ENCODE measurements at regions not wholly inside any gene's neighbourhood (a gene's known extent, or its start where the extent isn't known, plus 50 kb on each side); places are given as distances from the start of the nearest gene placed in this dataset.

DNA sequence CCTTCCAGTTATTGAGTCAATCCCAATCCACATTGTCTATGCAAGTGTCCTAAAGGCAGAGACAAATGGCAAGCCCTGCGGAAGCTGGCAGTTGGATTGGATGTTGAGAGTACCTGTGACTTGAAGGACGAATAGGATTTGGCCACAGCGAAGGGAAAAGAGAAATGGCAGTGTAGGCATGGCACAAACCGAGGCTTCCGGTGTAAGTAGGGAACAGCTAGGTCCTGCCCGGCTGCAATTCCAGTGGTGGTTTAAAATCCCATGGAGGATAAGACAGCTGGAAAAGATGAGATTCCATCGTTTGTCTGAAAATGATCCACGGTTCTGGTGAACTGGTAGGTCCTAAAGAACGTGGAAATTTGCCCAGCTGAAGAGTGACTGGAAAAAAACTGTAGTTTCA, 296.2 kb downstream of the TCERG1L start:
- DNase-seq (ENCODE audit: low read depth in 2 of 2): no peak

DNA sequence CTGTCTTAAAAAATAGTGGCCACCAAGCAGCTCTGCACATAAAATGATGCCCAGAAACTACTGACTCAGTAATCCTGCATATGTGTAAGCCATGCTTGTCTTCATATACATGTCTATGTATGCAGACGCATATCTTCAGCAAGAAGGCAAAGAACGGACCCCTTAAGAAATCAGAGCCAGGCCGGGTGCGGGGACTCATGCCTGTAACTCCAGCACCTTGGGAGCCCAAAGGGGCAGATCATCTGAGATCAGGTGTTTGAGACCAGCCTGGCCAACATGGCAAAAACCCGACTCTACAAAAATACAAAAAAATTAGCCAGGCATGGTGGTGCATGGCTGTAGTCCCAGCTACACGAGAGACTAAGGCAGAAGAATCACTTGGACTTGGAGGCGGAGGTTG, 295.0 kb downstream of the TCERG1L start:
- no peak for DNase-seq (ENCODE audit: low read depth in 2 of 2)

DNA sequence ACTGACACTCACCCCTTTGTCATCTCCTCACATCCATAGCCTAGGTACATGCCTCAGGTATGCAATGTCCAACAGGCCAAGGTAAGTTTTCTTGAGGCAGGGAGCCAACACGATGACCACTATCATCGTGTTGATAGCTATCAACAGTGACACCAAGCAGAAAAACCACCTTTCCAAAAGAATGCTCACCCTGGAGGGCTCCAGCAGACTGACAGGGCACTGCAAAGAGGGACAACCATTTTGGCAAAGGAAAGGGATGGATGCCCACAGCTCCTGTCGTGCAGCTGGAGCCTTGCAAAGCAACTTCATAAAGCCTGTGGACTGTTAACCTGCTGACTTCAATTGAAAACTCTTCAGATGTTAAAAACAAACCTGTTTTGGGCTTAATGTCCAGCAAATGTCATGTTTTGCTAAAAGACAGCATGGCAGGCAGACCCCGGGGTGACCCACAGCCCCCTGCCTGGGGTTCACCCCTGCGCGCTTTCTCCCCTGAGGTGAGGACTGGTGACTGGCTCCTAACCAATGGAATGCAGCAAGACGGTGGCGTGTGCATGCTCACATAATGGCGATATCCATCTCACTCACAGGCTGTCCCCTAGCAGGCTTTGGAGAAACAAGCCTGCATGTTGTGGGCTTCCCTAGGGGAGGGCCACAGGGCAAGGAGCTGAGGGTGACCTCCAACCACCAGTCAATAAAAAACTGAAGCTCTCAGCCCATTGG, 293.8 kb downstream of the TCERG1L start:
- DNase-seq (ENCODE audit: low read depth in 2 of 2): no peak

DNA sequence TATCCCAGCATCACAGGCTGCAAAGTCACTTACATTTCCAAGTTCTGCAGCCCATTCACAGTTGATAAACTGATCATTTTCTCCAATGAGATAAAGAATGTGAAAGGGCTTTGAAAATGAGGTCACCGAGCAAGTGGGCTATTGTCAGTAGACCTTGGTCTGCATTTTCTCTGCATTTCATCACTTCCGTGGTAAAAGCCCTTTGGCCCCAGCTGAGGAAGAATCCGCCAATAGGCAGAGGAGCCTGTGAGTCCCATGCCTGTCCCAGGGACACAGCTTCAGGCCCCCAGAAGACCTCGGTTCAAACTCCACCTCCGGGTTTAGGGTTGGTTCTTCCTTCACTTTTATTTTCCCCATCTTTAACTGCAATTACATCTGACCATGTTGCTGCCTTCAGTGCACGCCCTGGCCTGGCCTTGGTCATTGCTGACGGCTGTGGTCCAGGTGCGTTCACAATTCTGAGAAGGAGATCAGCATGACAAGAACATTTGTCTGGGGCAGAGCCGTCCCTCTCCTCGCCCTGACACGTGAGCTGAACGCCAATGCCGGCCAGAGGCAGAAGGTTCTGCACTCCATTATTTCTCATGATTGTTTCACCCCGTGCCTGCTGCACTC, 292.5 kb downstream of the TCERG1L start:
- no peak for DNase-seq (ENCODE audit: low read depth in 2 of 2)

DNA sequence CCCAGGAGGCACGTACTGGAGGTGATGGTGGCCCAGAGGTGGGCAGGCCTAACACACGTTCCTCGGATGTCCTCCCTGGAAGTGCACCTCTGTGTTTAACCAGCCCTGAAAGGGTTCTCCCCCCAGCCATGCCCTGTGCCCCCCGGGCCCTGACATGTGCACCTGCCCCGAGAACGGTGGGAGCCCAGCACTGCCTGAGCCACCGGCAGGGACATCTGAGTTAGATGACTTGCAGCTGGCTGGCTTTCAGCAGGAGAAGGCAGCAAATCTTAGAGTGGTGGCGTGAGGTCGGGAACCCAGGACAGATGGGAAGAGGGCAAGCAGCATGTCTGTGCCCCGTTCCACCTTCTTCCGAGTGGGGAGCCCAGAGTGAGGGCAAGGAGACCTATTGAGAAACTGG, 291.8 kb downstream of the TCERG1L start:
- DNase-seq (ENCODE audit: low read depth in 2 of 2): no peak

DNA sequence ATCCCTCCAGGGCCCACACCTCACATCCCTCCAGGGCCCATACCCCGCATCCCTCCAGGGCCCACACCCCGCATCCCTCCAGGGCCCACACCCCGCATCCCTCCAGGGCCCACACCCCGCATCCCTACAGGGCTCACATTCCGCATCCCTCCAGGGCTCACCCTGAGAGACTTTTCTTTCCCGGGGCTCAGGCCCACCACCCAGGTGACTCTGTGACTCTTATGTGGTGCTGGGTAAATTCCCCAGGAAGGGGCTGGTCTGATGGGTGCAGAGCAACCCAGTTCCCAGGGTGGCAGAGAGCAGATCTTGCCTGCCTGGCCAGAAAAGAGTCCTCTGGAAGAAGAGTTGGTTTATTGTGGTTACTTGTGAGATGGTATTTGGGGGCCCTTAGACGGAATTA, 290.7 kb downstream of the TCERG1L start:
- no peak for DNase-seq (ENCODE audit: low read depth in 2 of 2)

DNA sequence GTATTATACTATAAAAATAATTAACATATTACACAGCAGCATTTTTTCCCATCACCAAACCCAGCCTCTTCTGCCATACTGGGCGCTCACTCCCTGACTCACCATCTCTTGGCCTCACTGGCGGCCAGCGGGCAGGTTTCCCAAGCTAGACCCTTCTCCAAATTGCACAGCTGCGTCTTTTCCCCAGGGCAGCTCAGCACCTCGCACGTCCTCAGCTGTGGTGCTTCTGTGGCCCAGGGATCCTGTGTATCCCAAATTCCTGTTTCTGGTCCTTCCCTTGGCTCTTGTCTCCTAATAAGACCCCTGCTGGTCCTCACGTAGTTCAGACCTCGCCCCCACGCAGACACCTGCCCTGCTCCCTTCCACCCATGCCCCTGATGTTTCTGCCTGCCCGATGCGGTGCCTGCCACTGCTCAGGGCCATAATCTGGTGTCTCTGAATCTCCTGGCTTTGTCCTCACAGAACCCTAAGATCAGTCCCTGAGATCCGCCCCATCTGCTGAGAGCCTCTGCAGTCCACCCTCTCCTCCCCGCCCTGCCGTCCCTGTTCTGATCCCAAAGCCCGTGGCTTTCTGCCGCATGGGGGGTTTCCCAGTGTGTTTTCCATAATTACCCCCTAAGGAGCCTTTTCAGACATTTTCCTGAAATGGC, 290.1 kb downstream of the TCERG1L start:
- no peak for DNase-seq (ENCODE audit: low read depth in 2 of 2)

DNA sequence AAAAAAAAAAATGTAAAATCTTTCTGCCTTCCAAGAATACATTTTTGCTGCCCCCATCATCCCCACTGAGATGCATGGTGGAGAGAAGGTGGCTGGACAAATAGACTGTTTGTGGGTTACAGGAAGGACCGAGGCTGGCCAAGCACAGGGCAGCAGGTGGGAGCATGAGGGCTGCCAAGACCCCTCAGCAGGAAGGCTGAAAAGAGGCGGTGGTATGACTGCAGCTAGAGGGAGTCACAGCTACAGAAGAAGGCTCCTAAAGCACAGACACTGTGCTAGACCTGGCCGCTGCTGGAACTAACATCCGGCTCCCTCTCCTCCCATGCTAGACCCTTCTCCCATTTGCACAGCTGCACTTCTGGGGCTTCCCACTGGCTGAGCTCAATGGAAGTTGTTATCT, 289.6 kb downstream of the TCERG1L start:
- DNase-seq (ENCODE audit: low read depth in 2 of 2): no peak

DNA sequence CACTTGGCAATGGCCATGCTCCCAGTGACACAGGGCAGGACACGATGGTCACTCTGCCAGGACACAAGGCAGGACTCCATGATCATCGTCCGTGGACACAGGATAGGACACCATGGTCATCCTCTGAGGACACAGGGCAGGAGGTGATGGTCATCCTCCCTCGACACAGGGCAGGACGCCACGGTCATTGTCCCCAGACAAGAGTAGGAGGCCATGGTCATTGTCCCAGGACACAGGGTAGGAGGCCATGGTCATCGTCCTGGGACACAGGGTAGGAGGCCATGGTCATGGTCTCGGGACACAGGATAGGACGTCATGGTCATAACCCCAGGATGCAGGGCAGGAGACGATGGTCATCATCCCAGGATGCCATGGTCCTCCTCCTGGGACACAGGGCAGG, 289.2 kb downstream of the TCERG1L start:
- no peak for DNase-seq (ENCODE audit: low read depth in 2 of 2)

DNA sequence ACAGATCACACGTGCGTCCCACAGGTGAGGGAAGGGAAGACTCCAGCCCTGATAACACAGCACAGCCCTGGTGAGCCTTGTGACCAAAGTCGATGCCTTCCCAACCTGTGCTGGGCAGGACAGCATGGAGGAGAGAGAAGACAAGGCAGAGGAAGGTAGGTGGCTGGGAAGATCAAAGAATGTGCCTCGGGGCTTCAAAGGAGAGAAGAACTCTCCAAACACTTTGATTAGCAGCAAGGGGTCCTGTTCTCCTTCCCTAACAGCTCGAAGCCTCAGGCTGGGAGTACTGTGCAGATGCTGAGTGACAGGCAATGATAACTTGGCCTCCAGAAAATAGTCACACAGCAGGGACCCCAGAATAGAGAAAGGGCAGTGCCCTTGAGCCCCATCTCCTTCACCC, 288.5 kb downstream of the TCERG1L start:
- DNase-seq (ENCODE audit: low read depth in 2 of 2): no peak

DNA sequence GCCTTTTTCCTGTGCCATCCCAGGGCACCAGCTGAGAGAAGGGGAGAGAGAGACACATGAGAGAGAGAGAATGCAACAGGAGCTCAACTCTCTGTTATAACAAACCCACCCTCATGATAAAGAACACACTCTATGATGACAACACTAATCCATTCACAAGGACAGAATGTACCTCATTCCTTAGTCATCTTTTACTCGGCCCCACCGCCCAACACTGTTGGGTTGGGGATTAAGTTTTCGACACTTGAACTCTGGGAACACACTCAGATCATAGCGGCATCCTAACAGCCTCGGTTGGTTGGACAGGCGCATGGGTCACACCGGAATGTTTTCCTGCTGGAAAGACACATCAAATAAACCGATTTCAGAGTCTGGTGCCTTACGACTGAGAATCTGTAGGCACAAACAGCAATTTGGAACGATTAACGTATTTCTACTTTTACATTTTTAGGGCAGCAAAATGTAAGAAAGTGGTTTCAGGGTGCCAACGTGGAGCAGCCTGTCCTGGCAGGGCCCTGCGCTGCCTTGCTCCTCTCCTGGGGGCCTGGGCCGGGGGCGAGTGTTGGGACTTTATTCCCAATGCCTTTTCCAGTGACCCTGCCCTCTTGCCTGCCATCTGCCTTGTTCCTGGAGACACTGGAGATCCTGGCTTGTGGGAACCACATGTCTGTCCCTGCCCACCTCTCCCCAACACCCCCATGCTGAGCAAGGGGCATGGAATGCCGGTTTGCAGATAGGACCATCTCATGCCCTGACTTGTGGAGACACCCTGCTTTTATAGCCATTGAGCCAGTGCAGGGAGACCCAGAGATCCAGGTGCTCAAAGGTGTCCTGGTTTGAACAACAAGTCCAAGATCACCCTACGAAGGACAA, 287.0 kb downstream of the TCERG1L start:
- DNase-seq (ENCODE audit: low read depth in 2 of 2): no peak

DNA sequence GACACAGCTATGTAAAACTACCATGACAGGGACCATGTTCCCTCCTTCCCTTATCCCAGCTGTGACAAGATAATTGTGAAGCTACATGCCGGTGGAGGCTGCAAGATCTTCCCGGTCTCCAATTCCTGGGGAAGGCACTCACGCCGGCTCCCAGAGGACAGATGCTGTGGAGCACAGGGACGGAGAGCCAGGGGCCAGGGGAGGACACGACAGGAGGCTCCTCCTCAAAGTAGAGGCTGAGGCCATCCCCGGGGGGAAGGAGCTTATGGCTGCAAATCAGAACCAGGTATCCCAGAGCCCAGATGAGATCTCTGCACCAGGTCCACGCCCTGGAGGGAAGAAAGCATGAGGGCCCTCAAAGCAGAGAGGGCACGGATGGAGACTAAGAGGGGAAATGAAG, 286.2 kb downstream of the TCERG1L start:
- DNase-seq (ENCODE audit: low read depth in 2 of 2): no peak

DNA sequence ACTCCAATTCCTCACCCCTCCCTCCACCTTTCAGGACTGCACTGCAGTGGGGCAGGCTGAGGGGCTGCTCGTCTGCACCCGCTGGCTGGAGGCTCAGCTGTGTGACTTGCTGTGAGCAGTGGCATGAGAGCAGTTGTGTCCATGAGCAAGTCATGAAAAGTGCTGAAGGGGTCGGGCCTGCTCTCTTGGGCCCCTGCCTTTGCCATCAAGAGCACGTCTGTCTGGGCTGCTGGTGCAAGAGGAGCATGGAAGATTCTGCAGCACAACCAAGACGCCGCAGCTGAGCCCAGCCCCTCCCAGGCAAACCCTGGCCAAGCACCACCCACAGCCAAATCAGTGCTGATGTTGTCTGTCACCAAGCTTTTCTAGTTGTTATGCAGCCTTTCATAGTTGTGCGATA, 284.3 kb downstream of the TCERG1L start:
- no peak for DNase-seq (ENCODE audit: low read depth in 2 of 2)

DNA sequence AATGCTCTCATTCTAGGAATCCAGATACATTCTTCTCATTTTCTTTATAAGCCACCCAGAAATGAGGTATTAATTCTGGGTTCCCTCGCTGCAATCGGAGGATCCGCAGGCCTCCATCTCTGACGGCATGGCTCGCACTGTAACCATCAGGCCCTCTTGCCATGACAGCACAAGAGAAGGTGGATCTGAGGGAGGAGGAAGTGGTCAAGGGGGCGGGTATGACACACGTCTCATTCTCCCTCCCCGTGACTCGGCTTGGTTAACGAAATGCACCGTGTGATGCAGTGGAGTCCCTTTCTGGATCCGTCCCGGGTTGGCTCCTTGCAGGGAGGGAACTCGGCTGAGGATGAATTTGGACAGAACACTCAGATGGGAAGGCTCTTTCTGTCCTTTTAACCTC, 280.2 kb downstream of the TCERG1L start:
- no peak for DNase-seq (ENCODE audit: low read depth in 2 of 2)

DNA sequence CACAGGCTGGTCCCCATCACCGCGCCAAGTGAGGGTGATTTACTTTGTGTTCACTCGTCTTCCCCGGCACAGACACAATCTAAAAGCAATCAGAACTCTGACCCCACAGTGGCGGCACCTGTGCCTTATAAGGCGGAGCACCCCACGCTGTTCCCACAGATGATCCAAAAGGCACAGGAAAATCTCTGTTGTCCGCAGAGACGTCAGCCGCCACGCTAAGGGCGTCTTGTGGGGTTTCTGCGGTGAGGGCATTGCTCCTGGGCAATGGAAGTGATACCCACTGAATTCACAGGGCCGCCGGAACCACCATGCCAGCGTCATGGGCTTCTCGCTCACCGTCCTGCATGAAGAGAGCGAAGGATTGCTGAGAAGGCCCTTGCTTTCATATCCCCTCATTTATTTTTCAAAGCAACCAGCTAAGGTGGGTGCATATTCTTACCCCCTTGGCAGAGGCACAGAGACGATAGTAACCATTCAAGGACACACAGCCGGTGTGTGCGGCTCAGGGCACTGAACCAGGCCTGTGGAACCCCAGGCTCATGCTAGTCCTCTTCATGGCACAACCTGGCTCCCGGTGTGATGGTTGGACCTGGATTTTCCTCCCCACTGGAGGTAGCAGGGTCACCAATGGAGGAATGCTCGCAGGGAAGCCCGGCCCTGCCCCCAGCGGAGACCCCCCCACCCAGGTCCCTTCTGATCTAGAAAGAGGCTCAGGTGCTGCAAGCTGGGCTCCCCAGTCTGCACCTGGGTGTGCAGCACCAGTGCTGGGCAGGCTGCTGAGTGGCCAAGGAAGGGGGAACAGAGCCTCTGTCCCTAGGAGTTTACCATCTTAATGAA, 279.0 kb downstream of the TCERG1L start:
- no peak for DNase-seq (ENCODE audit: low read depth in 2 of 2)

DNA sequence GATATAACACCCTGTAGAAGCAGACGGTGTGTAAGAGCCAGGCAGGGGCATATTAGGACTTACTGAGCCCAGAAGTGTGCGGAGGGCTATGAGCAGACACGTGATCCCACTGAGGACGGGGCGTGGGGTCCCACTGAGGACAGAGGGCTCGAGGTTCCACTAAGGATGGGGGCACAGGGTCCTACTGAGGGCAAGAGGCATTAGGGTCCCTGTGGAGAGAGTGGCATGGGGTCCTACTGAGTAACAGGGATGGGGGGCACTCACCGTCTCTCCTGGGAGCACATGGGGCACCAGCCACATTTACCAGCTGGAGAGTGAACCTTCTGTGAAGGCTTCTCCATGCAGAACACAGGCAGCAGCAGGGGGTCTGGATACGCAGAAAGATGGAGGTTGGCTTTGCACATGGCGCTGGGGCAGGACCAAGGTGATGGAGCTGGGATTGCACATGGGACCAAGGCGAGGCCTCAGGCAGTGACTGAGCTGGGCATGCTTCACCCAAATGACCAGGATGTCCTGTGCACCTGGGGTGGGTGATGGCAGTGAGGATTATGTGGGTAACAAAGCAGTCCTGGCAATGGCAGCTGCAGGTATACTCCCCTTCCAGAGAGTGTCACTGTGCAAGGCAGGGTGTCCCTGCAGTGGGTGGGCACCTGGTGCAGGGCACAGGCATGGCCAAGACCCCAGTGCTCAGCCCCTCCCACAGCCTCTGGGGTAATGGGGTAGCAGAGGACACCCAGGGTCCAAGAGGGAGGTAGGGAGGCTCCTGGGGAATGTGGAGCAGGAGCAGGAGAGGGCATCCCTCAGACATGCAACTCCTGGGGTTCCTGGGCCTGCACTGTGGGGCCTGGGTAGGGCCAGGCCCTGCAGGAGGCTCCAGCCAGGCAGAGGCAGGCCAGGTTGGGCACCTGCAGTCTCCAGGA, 278.1 kb downstream of the TCERG1L start:
- no peak for DNase-seq (ENCODE audit: low read depth in 2 of 2)

DNA sequence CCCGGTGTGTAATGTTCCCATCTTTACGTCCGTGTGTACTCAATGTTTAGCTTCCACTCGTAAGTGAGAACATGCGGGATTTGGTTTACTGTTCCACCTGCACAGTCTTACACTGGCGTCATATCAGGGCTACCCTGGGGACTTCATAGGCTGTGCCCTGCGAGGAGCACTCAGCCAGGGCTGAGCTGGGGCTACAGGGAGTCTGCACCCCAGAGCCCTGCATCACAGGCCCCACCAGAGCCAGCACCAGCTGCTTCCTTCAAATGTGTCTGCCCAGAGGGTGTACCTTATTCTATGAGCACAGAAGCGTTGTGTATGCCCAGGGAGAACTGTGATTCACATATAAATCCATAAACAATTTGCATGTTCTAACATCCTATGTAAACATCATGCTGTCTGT, 277.1 kb downstream of the TCERG1L start:
- no peak for DNase-seq (ENCODE audit: low read depth in 2 of 2)

DNA sequence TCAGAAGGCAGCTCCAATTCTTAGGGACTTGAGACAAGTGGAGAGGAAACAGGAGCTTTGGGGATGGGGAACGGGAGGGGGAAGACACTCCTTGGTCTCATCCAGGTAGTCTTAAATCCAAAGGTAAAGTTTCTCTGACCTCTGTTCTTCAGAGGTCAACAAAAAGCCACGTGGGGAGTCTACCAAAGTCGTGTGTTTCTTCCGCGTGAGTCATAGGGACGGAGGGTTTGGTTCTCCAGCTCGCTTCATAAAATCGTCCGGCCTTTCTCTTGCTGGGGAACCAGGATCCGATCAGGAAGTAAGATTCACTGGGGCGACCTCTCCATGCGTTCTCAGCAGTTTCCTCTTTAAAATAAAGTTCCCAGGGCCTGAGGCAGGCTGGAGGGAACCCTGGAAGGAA, 275.7 kb downstream of the TCERG1L start:
- no peak for DNase-seq (ENCODE audit: low read depth in 2 of 2)

DNA sequence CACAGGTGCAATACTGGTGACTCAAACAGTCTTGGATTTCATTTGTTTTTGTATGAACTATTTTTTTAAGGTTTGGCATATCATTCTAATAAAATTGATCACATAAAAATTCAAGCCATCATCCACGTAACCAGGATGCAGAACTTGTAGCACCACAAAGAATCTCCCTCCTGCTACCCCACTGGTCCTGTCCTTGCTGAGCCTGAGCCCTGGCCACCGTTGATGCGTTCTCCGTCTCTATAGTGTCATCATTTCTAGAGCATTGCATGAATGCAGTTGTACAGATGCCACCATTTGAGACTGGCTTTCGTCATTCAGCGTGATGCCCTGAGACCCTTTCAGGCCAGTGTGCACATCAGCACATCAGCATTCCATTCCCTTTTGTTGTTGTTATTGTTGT, 273.5 kb downstream of the TCERG1L start:
- no peak for DNase-seq (ENCODE audit: low read depth in 2 of 2)

DNA sequence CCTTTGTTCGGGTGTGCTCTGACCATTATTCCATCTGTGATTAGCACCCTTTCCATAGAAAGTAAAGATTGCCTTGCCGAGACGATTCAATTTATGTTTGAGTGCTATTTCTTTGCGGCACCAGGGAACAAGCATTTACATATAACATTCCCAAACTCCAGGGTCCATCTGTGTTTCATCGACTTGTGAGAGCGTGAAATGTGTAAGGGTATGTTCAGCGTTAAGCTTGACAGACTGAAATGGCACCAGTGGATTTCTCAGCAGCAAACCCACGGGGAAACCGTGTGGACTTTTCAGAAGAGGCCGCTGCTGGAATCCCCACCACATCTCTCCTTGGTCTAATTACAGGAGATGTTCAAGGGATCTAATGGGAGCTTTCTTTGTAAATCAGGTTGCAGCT, 270.5 kb downstream of the TCERG1L start:
- DNase-seq (ENCODE audit: low read depth in 2 of 2): no peak

All from stimulated activated CD4-positive, alpha-beta T cell treated with anti-CD3 and anti-CD28 coated beads, Interleukin-12 subunit alpha, Interleukin-12 subunit beta, amount 100 ng/mL, for 24 hours (primary cell).